K562 (cell line): ENCODE measurements at regions not wholly inside any gene's neighbourhood (a gene's known extent, or its start where the extent isn't known, plus 50 kb on each side); places are given as distances from the start of the nearest gene placed in this dataset.

Source experiments
- E2F8 ChIP-seq: fragments of 450-650 bp; IDR thresholded peaks from 2 replicates; pipeline ENCODE4 v1.7.1; 2018; ENCODE audit warnings: mild to moderate bottlenecking, low read depth; ENCODE audit not compliant: partially characterized antibody
- ESRRA ChIP-seq: fragments of 450-650 bp; IDR thresholded peaks from 2 replicates; pipeline ENCODE4 v1.6.1; 2014; ENCODE audit warnings: low read depth, mild to moderate bottlenecking, moderate library complexity, borderline replicate concordance
- KDM4B ChIP-seq, 2 experiments: fragments of 450-650 bp in 1 of 2; sonication (generic) in 1 of 2; IDR thresholded peaks; 2 replicates each; pipeline ENCODE4 v1.6.1; 2016 to 2017; ENCODE audit warnings: borderline replicate concordance in 2 of 2, antibody characterized with exemption in 1 of 2, low read depth in 1 of 2, mild to moderate bottlenecking in 1 of 2
- MXI1 ChIP-seq: IDR thresholded peaks from 2 replicates; pipeline ENCODE4 v1.6.1; 2011; ENCODE audit warnings: low read depth, mild to moderate bottlenecking, improper control_type of control experiment, low read length
- POLR2A ChIP-seq: fragments of 450-650 bp; conservative IDR thresholded peaks from 2 replicates; pipeline ENCODE4 v1.6.1; 2016
- TARDBP ChIP-seq: fragments of 450-650 bp; IDR thresholded peaks from 2 replicates; pipeline ENCODE4 v1.6.1; 2016
- TF ChIP-seq, protein P1 (sequence below): fragments of 450-650 bp; formaldehyde crosslinking; IDR thresholded peaks from 2 replicates; pipeline ENCODE4 v1.4.0; 2020; ENCODE audit warnings: mild to moderate bottlenecking, mixed read lengths

- TF ChIP-seq, protein P1, sequence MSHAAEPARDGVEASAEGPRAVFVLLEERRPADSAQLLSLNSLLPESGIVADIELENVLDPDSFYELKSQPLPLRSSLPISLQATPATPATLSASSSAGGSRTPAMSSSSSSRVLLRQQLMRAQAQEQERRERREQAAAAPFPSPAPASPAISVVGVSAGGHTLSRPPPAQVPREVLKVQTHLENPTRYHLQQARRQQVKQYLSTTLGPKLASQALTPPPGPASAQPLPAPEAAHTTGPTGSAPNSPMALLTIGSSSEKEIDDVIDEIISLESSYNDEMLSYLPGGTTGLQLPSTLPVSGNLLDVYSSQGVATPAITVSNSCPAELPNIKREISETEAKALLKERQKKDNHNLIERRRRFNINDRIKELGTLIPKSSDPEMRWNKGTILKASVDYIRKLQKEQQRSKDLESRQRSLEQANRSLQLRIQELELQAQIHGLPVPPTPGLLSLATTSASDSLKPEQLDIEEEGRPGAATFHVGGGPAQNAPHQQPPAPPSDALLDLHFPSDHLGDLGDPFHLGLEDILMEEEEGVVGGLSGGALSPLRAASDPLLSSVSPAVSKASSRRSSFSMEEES (CRISPR knock-in tag) = no peak
- TF ChIP-seq E2F8 (no peak), TARDBP (no peak), POLR2A (no peak), ESRRA (no peak), KDM4B (IDR thresholded peaks at IDR 0.05; ENCODE audit: borderline replicate concordance in 2 of 2, low read depth in 1 of 2) (no peak), MXI1 (no peak)
Measured at GRCh38 chr15:69753867-69754266, 301.2 kb downstream of the RPLP1 start.
